ENCODE measurements at regions not wholly inside any gene's neighbourhood (a gene's known extent, or its start where the extent isn't known, plus 50 kb on each side); places are given as distances from the start of the nearest gene placed in this dataset.
"Not testable (repeated sequence)": the region's sequence is repeated elsewhere in the genome, so short reads cannot be mapped to it uniquely, and the experiment has no call there.

- not testable (repeated sequence) for TF ChIP-seq CTCF, POLR2A (IDR thresholded peaks at IDR 0.05)
These were observed 256.0 kb downstream of the RPLP1 start for GRCh38 chr15:69708436-69709122.

Data from thyroid gland (tissue), 4 donors.